ENCODE measurements at regions not wholly inside any gene's neighbourhood (a gene's known extent, or its start where the extent isn't known, plus 50 kb on each side); places are given as distances from the start of the nearest gene placed in this dataset.

DNA sequence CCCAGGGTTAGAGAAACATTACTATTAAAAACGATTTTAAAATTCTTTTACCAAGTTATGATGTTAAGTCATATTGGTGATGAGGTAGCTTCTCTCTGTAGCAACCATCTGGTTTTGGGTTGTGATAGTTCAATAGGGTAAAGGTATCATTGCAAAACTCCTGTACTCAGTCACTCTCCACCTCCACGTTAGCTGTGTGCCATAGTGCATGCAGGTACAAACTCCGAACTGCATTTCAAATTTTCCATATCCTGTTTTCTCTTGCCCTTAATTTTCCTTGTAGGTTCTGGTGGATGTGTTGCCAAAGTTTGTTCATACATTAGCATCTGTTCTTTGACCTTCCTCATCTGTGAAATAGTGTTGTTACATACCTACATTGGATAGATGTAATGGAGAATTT is 53.1 kb upstream of the ARRDC3 start:
- TF ChIP-seq, protein P1, sequence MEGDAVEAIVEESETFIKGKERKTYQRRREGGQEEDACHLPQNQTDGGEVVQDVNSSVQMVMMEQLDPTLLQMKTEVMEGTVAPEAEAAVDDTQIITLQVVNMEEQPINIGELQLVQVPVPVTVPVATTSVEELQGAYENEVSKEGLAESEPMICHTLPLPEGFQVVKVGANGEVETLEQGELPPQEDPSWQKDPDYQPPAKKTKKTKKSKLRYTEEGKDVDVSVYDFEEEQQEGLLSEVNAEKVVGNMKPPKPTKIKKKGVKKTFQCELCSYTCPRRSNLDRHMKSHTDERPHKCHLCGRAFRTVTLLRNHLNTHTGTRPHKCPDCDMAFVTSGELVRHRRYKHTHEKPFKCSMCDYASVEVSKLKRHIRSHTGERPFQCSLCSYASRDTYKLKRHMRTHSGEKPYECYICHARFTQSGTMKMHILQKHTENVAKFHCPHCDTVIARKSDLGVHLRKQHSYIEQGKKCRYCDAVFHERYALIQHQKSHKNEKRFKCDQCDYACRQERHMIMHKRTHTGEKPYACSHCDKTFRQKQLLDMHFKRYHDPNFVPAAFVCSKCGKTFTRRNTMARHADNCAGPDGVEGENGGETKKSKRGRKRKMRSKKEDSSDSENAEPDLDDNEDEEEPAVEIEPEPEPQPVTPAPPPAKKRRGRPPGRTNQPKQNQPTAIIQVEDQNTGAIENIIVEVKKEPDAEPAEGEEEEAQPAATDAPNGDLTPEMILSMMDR (IDR thresholded peaks at IDR 0.05): no peak
- TF ChIP-seq POLR2AphosphoS5 (IDR thresholded peaks at IDR 0.05): no peak
- TF ChIP-seq POLR2A (IDR thresholded peaks at IDR 0.05): no peak
